ENCODE measurements at regions not wholly inside any gene's neighbourhood (a gene's known extent, or its start where the extent isn't known, plus 50 kb on each side); places are given as distances from the start of the nearest gene placed in this dataset.
"Not testable (repeated sequence)": the region's sequence is repeated elsewhere in the genome, so short reads cannot be mapped to it uniquely, and the experiment has no call there.

DNA sequence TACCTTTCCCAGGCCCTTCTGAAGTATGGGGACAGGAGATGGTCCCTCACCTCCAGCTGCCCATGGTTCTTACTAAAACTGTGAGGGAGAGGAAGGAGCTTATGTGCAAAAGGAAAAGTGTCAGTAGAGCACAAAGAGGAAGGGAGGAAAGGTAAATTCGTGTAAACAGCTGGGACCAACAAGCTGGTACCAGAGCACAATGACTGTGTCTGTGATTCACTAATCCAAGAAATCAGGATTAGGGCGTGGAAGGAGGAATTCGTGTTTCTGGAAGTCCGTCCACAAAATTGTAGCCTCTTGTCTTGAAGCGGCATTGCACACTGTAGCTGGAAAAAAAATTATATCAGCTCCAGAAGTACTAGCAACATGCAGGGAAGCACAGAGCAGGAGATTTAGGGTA lies 129.0 kb upstream of the RREB1 start:
- no peak for DNase-seq (ENCODE audit: low spot score)

DNA sequence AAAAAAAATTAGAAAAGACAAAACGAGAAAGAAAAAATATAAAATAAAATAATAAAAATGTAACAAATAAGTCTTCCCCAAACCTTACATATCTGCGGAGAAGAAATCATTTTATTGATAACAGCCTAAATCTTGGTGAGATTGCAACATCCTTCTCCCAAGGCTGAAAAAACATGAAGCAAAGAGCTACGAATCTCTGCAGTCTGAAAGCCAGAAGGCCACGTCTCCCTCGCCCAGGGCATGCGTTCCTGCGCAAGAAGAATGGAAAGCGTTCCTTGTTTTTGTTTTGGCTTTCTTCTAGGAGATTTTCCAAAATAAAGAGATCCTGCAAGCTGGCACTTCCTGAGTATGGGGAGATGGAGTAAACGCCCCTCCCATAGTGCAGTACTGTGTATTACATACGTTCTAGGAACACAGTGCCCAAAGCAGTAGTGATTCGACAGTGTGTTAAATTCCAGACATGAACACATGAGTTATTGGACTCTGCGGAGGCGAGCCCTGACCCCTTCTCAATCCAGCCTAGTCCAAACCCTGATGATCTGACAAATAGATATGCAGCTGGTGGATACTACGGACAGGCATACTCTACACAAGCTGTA lies 126.7 kb upstream of the RREB1 start:
- DNase-seq (ENCODE audit: low spot score): no peak

DNA sequence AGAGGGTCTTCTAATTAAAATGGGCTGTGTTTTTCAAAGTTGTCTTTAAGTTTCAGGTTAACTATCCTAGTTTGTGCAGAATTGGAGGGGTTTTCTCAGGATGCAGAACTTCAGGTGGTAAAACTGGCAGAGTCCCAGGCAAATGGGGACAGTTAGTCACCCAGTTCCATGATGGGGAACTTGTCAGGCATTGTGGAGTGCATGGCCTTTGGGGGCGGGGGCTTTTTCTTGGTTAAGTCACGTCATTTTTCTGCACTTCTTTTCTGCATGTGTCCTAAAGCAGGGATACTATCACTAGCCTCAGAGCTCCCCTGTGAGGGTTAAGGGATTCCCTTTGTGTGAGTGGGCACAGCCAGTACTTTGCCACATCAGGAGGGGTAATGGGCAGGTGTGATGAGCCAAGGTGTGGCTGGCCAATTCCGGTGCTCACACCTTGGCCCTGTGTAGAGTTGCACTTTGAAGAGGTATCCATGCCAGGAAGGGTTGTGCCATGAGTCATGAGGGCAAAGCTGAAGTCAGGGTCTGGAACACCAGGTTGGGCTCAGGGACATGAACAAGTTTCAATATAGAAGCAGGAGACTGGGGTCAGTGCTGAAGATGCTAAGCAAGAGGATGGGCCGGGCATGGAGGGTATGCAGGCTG lies 126.0 kb upstream of the RREB1 start:
- no peak for DNase-seq (ENCODE audit: low spot score)

GRCh38 chr6:6982663-6983062 lies 125.1 kb upstream of the RREB1 start:
- no peak for DNase-seq (ENCODE audit: low spot score)

DNA sequence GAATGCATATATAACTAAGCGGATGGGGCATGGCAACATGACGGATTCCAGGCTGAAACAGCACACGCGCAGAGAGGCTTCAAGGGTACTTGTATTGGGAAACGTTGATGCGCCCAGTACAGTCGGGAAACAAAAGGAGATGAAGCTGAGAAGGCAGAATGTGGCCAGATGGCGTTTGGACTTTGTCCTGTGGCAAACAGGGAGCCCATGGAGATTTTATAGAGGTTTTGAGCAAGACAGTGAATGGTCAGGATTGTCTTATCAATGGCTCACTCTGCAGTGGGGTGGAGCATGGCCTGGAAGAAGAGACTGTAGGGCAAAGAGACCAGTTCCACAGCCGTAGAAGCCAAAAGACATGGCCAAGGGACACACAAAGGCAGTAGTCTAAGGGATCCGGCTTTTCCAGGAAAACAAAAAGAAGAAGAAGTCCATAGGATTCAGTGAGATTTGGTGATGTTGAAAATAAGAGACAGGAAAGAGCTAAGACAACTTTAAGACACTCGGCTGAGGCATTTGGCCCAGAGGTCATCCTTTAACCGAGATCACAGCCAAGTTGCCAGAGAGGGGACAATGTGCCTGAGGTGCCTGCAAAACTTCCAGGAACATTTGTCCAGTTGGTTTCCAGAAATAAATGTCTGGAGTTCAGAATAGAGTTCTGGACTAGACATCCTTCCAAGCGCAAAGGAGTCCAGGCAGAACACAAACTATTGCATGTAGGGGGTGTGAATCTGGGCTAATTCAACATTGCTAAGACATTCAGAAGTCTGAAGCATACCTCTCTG lies 123.0 kb upstream of the RREB1 start:
- no peak for DNase-seq (ENCODE audit: low spot score)

GRCh38 chr6:6986344-6986743 lies 121.4 kb upstream of the RREB1 start:
- no peak for DNase-seq (ENCODE audit: low spot score)

DNA sequence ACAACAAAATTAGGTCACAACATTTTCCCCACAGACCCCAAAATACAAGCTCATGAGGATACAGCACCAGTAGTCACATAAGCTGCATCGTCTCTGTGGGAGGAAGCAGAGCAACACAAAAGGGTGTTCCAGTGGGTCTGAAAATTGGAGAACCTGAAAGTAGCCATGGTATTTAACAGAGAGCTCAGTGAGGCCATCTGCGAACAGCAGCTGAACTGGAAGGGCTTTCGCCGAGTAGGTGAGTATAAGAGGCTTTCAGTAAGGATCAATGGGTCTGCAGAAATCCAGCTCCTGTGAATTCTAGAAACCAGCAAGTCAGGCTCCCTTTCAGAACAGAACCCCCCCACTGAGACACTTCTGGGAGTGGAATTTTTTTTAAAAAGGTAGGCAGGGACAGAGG lies 120.0 kb upstream of the RREB1 start:
- DNase-seq (ENCODE audit: low spot score): no peak

GRCh38 chr6:6990059-6990458 lies 117.7 kb upstream of the RREB1 start:
- not testable (repeated sequence) for DNase-seq (ENCODE audit: low spot score)

DNA sequence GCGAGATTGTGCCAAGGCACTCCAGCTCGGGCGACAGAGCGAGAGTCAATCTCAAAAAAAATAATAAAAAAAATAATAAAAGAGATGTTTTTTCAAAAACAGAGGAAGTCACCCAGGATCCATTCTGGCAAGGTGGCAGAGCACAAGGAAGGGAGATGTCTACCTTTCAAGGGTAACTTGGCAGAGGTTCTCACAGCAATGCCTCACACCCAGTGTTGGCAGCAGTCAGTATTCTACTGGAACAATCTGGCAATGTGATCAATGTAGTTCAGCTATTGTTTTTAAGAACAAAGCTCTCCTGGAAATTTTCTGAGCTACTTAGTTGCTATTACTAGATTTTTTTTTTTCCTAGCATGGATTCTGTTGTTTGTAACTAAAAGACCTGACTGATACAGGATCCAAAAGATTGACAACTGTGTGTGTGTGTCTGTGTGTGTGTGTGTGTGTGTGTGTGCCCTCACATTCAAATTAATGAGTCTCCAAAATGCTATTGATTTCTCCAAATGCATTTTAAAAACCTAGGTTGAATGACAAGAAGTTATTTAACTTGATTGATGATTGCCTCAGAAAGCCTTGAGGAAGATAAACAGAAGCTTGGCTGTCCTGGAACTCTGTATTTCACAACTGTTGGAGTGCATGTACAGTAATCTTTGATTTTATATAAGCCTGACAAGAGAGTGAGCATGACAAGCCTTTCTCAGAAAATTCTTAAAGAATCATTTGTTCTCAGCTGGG lies 114.1 kb upstream of the RREB1 start:
- DNase-seq (ENCODE audit: low spot score): no peak

DNA sequence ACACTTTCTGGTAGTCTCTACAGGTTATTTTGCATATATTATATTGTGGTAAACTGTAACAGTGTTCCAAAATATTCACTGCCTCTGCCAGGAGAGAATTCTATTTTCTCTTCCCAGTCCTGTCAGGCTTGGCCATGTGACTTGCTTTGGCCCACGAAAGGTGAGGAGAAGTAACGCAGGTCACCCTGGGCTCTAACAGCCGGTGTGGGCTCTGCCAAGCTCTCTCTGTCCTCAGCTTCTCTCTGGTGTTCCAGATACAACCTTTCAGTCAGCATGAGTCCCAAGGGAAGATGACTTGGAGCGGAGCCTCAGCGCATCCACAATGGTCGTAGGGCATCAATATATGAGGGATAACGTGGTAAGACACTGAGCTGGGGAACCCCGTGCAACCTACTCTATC lies 113.0 kb upstream of the RREB1 start:
- no peak for DNase-seq (ENCODE audit: low spot score)

GRCh38 chr6:6995328-6995727 lies 112.4 kb upstream of the RREB1 start:
- no peak for DNase-seq (ENCODE audit: low spot score)

DNA sequence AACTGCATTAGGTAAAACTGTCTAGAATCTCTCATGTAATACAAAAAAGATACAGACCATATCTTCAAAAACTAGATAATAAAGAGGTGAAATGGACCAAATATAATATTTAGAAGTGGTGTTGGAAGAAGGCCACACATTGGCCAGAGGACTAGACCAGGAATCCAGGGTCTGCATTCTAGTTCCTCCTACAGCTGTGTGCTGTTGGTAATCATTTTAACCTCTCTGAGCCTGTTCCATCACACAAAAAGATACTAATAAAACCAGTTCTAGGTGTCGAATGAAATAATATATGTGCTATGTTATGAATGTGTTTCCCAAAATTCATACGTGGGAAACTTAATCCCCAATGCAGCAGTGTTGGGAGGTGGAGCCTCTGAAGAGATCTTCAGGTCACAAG lies 111.6 kb upstream of the RREB1 start:
- DNase-seq (ENCODE audit: low spot score): no peak

DNA sequence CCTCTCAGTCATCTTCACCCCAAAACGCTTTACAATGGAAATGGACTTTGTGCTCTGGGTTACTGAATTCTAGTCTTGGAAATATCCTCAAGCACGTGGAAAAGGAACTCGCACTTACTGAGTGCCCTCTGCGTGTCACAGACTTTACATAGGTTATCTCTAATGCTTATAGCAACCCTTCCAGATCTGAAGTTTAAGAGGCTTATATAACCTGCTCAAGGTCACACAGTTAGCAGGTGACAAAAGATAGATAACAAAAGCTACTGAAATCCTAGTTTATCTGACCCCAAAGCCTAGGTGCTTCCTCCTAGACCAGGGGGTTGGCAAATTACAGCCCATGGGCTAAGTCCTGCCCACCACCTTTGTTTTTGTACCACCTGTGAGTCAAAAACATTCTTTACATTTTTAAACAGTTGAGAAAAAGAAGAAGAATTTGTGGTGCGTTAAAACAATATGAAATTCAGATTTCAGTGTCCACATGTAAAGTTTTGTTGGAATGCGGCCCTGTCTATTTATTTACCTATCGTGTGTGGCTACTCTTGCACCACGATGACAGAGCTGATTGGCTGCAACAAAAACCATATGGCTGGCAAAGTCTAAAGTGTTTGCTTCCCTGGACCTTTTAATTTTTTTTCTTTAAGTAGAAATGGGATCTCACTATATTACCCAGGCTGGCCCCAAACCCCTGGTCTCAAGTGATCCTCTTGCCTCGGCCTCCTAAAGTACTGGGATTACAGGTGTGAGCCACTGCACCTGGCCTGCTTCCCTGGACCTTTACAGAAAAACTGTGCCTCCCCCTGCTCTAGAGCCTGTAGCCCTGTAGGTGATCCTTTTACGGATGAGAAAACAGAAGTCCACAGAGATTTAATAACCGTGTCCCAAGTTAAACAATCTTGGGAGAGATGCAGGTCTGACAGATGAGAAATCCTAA lies 110.2 kb upstream of the RREB1 start:
- no peak for DNase-seq (ENCODE audit: low spot score)

DNA sequence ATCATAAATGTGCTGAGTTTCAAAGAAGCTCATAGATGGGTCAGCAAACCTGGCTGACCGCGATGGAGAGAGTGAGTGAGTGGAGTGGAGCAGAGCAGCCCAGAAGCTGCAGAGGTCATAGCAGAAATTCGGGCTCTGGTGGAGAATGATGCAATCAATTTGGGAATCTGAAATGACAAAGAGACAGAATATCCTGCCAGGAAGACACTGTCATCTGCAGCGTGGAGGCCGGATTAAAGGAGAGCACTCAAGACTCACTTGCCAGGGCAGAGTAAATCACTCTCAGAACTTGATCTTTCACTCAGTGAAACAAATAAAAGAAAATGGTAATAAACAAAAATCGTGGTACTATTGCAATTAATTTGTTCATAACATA lies 109.6 kb upstream of the RREB1 start:
- no peak for DNase-seq (ENCODE audit: low spot score)

DNA sequence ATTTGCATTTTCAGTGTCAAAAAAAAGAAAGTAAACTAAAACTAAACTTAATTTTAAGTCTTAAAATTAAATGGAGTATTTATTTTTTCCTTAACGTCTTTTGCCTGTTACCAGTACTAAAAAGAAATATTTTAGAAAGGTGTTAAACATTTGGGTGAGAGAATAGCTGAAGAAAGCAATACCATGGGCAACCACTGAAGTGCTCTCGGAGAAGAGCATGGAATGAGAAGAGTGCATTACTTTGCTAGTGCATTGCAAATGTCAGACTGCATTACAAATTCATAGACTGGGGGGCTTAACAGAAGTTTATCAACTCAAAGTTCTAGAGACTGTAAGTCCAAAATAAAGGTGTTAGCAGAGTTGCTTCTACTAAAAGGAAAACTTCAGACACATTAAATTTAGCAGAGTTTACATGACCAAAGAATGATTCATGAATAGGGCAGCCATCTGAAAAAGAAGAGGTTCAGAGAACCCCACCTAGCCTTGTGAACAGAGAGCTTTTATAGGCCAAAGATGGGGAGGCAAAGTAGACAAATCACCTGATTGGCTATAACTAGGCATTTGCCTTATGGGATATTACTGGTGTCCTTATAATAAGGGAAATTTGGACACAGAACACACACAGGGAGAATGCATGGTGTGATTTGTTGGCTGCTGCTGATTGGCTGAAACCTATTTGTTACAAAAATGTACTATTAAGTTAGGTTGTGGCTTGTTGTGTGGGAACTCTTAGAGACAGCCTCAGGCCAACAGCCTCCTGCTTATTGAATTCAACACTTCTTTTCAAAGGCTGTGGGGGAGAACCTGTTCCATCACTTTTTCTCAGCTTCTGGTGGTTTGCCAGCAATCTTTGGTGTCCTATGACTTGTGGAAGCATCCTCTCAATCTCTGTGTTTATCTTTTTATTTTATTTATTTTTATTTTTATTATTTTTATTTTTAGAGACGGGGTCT lies 106.7 kb upstream of the RREB1 start:
- no peak for DNase-seq (ENCODE audit: low spot score)

DNA sequence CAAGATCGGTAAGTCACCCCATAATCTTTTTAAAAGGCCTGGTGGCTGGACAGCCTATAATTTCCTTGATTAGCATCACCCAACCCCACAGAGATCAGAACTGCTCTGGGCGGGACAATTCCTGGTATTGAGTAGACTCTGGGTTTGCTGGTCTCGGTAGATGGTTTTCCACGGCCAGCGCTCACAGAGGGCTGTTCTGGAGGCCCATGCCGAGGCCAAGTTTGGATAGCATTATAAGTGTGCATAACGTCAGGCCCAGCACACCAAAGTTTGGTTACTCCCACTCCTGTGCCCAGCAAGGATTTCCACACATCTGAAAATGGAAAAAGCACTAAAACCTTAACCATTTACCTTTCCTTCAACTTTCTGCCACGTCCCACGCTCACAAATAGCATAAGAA lies 104.7 kb upstream of the RREB1 start:
- DNase-seq (ENCODE audit: low spot score): no peak

DNA sequence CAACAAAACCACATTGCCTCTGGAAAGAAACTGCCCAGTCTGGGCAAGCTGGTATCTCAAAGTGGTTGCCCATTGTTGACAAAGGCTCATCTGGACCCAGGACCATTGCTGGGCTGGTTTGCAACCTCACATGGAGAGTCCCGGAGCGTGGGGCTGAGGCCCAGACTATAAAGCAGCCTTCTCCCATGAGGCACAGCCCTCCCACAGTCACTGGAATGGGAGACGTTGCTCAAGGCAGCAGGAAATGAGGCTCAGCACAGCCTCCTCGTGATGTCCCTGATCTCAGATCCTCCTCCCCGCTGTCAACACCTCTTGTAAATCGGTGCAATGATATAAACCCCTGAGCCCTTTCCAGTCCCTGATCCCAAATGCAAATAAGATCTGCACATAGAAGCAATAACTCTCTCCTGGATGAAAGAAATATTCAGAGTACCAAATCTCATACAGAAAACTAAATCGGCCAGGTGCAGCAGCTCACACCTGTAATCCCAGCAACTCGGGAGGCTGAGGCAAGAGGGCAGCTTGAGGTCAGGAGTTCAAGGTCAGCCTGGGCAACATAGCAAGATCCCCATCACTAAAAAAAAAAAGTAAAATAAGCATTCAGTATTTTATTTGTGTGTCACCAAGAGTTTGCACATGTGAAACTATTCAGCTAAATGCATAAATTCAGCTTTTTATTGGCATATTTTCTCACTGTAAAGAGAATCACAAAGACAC lies 103.0 kb upstream of the RREB1 start:
- DNase-seq (ENCODE audit: low spot score): no peak

GRCh38 chr6:7006515-7007191 lies 101.1 kb upstream of the RREB1 start:
- no peak for DNase-seq (ENCODE audit: low spot score)

- DNase-seq (ENCODE audit: low spot score): peak; percentile 5
Measured at GRCh38 chr6:7008451-7008988, 99.2 kb upstream of the RREB1 start.

All from kidney capillary endothelial cell (primary cell).